ENCODE measurements at regions not wholly inside any gene's neighbourhood (a gene's known extent, or its start where the extent isn't known, plus 50 kb on each side); places are given as distances from the start of the nearest gene placed in this dataset.
A peak's percentile ranks its signal among the peaks of the same experiment; 100 is the strongest.
"Not testable (repeated sequence)": the region's sequence is repeated elsewhere in the genome, so short reads cannot be mapped to it uniquely, and the experiment has no call there.

GRCh38 chr10:125535559-125535958 is 147.4 kb downstream of the TEX36 start:
- DNase-seq (ENCODE audit: low read depth): no peak
- TF ChIP-seq CTCF (conservative IDR thresholded peaks at IDR 0.05; ENCODE audit: low read depth, low read length): no peak
- no peak overlapping the region for H3K4me3 ChIP-seq (ENCODE audit: low read depth, low read length)

- no peak for TF ChIP-seq CTCF (conservative IDR thresholded peaks at IDR 0.05; ENCODE audit: low read depth, low read length)
- DNase-seq (ENCODE audit: low read depth): no peak
- H3K4me3 ChIP-seq (ENCODE audit: low read depth, low read length): no peak overlapping the region
Observed at GRCh38 chr10:125534515-125534914, 148.4 kb downstream of the TEX36 start.

GRCh38 chr10:125533866-125534265 is 149.1 kb downstream of the TEX36 start:
- H3K4me3 ChIP-seq (ENCODE audit: low read depth, low read length): no peak overlapping the region
- no peak for TF ChIP-seq CTCF (conservative IDR thresholded peaks at IDR 0.05; ENCODE audit: low read depth, low read length)
- no peak for DNase-seq (ENCODE audit: low read depth)

DNA sequence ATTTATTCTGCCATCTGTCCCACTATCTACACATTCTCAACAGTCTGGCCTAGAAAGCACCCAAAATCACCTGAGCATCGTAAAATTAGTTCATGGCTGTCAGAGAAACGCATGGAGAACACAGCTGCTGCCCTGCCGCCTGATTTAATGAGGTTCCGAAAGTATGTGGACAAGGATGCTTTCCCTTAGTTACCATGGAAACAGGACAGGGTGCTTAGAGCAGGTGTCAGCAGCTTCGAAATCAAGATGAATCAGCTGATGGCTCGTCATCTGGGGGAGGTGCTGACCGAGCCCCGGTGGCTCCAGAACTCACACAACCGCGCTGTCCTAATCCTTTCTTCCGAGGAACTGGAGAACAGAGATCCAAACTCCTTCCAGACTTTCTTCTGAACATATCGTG is 151.5 kb downstream of the TEX36 start:
- H3K4me3 ChIP-seq (ENCODE audit: low read depth, low read length): no peak overlapping the region
- TF ChIP-seq CTCF (conservative IDR thresholded peaks at IDR 0.05; ENCODE audit: low read depth, low read length): no peak
- DNase-seq (ENCODE audit: low read depth): no peak

DNA sequence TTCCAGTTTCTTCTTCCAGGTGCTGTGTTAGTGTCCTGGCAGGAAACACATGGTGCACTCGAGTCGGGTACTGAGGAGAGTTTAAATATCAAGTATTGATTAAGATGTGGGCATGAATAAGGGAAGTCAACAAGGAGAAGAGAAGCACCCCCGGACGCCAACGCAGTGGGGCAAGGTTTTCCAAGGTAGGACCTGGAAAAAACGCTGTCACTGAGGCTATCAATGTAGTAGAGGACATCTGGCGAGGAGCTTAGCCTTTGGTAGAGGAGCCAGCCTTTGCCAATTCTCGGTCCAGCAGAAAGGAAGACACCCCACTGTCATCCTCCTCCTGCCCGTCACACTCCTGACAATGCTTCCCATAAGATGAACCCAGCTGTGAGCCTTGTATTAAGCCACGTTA is 159.6 kb downstream of the TEX36 start:
- no peak for TF ChIP-seq CTCF (conservative IDR thresholded peaks at IDR 0.05; ENCODE audit: low read depth, low read length)
- DNase-seq (ENCODE audit: low read depth): no peak
- no peak overlapping the region for H3K4me3 ChIP-seq (ENCODE audit: low read depth, low read length)

- no peak overlapping the region for H3K4me3 ChIP-seq (ENCODE audit: low read depth, low read length)
- TF ChIP-seq CTCF (conservative IDR thresholded peaks at IDR 0.05; ENCODE audit: low read depth, low read length): peak; percentile 70
- no peak for DNase-seq (ENCODE audit: low read depth)
Observed at GRCh38 chr10:125521721-125522680, 161.0 kb downstream of the TEX36 start.

- DNase-seq (ENCODE audit: low read depth): no peak
- H3K4me3 ChIP-seq (ENCODE audit: low read depth, low read length): no peak overlapping the region
- TF ChIP-seq CTCF (conservative IDR thresholded peaks at IDR 0.05; ENCODE audit: low read depth, low read length): no peak
Observed at GRCh38 chr10:125520968-125521367, 162.0 kb downstream of the TEX36 start.

DNA sequence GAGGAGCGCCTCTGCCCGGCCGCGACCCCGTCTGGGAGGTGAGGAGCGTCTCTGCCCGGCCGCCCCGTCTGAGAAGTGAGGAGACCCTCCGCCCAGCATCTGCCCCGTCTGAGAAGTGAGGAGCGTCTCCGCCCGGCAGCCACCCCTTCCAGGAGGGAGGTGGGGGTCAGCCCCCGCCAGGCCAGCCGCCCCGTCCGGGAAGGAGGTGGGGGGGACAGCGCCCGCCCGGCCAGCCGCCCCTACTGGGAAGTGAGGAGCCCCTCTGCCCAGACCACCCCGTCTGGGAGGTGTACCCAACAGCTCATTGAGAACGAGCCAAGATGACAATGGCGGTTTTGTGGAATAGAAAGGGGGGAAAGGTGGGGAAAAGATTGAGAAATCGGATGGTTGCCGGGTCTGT is 164.6 kb downstream of the TEX36 start:
- H3K4me3 ChIP-seq (ENCODE audit: low read depth, low read length); DNase-seq (ENCODE audit: low read depth): not testable (repeated sequence)
